Naive thymus-derived CD8-positive, alpha-beta T cell (primary cell): ENCODE measurements at regions not wholly inside any gene's neighbourhood (a gene's known extent, or its start where the extent isn't known, plus 50 kb on each side); places are given as distances from the start of the nearest gene placed in this dataset.

Experiments used
- ATAC-seq, 2 donors: fragments of 150-1000 bp; cut with Tn5 transposase in 1 of 2; sonication (Bioruptor Pico), chemical (Tn5 transposase) in 1 of 2; 1 replicate in 1 of 2; 2 replicates in 1 of 2; pipeline ENCODE4 v1.10.0; 2021; ENCODE audit warnings: mild to moderate bottlenecking in 2 of 2, moderate library complexity in 2 of 2
- POLR2A ChIA-PET: fragments of 350-600 bp; sonication (Branson Sonifier 250); formaldehyde crosslinking; loops from one replicate; lab custom pipeline; 2021; ENCODE audit warnings: antibody characterized with exemption; lab: Charles Lee
- DNase-seq, 10 donors: peaks; one replicate each; pipeline versions ENCODE4 v3.0.0 to v3.0.0-alpha.2; 2020 to 2022
- H3K27ac Mint-ChIP-seq, 10 donors: one replicate each; pipeline ENCODE4 v1.8.0; 2020 to 2022; ENCODE audit warnings: mild to moderate bottlenecking in 10 of 10, mixed read lengths in 10 of 10, moderate library complexity in 4 of 10, inconsistent platforms in 1 of 10
- H3K27me3 Mint-ChIP-seq, 5 donors: one replicate each; pipeline ENCODE4 v1.8.0; 2021 to 2022; ENCODE audit warnings: mixed read lengths in 5 of 5
- H3K36me3 Mint-ChIP-seq, 3 donors: one replicate each; pipeline ENCODE4 v1.8.0; 2020 to 2022; ENCODE audit warnings: mixed read lengths in 3 of 3, mild to moderate bottlenecking in 2 of 3, inconsistent platforms in 1 of 3
- H3K4me1 Mint-ChIP-seq, 4 donors: one replicate each; pipeline ENCODE4 v1.8.0; 2021 to 2022; ENCODE audit warnings: mixed read lengths in 4 of 4
- H3K4me3 Mint-ChIP-seq, 10 donors: one replicate each; pipeline ENCODE4 v1.8.0; 2020 to 2022; ENCODE audit warnings: mild to moderate bottlenecking in 10 of 10, mixed read lengths in 10 of 10, moderate library complexity in 6 of 10, inconsistent platforms in 1 of 10
- H3K9me3 Mint-ChIP-seq, 9 donors: one replicate each; pipeline ENCODE4 v1.8.0; 2020 to 2022; ENCODE audit warnings: mixed read lengths in 9 of 9, mild to moderate bottlenecking in 3 of 9, inconsistent platforms in 1 of 9, moderate library complexity in 1 of 9

GRCh38 chr2:16168506-16169264 is 228.3 kb downstream of the MYCN start:
- DNase-seq (no peak), ATAC-seq (no peak)
- POLR2A ChIA-PET: no interaction called here
- Mint-ChIP-seq H3K36me3 (no peaks in the 10 kb centered on the region), H3K27ac (no peak overlapping the region), H3K9me3 (peaks cover 0 to 4% (median 0%) of the 10 kb centered on the region in 9 donors), H3K27me3 (peaks cover 0 to 13% (median 0%) of the 10 kb centered on the region in 5 donors), H3K4me3 (no peak overlapping the region), H3K4me1 (no peaks in the 10 kb centered on the region)

DNA sequence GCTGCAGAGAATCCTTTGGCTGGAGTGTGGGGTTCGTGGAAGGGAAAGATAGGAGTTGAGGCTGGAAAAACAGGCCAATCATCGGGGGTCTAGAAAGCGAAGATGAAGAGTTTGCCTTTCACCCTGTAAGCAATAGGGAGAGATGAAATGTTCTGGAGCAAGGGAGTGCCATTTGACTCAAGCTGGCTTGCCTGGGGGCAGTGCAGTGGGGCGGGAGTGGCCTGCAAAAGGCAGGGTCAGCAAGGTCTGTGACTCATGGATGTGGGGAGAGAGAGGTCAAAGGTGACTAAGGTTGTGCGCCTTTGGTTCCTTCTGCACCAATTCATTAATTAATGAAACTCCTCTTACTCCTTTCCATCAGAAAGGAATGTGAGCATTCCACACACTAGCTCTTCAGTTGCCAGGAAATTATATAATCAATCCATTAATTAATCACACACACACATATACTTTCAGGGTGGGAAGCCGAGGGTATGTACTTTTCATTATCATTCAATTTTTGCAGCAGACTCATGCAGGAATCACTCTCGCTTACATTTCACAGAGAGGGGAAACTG is 227.6 kb downstream of the MYCN start:
- H3K36me3 Mint-ChIP-seq: no peaks in the 10 kb centered on the region
- H3K4me3 Mint-ChIP-seq: no peak overlapping the region
- no peaks in the 10 kb centered on the region for H3K4me1 Mint-ChIP-seq
- H3K27ac Mint-ChIP-seq: no peak overlapping the region
- no peak for DNase-seq
- POLR2A ChIA-PET: no interaction called here
- no peak for ATAC-seq
- H3K27me3 Mint-ChIP-seq: peaks cover 0 to 15% (median 0%) of the 10 kb centered on the region in 5 donors
- peaks cover 0 to 4% (median 0%) of the 10 kb centered on the region in 9 donors for H3K9me3 Mint-ChIP-seq

GRCh38 chr2:16167451-16167861 is 227.1 kb downstream of the MYCN start:
- no peak for DNase-seq
- H3K4me3 Mint-ChIP-seq: no peak overlapping the region
- H3K9me3 Mint-ChIP-seq: peaks cover 0 to 4% (median 0%) of the 10 kb centered on the region in 9 donors
- H3K4me1 Mint-ChIP-seq: no peaks in the 10 kb centered on the region
- no peak overlapping the region for H3K27ac Mint-ChIP-seq
- H3K27me3 Mint-ChIP-seq: peaks cover 0 to 17% (median 0%) of the 10 kb centered on the region in 5 donors
- POLR2A ChIA-PET: no interaction called here
- no peak for ATAC-seq
- H3K36me3 Mint-ChIP-seq: no peaks in the 10 kb centered on the region

DNA sequence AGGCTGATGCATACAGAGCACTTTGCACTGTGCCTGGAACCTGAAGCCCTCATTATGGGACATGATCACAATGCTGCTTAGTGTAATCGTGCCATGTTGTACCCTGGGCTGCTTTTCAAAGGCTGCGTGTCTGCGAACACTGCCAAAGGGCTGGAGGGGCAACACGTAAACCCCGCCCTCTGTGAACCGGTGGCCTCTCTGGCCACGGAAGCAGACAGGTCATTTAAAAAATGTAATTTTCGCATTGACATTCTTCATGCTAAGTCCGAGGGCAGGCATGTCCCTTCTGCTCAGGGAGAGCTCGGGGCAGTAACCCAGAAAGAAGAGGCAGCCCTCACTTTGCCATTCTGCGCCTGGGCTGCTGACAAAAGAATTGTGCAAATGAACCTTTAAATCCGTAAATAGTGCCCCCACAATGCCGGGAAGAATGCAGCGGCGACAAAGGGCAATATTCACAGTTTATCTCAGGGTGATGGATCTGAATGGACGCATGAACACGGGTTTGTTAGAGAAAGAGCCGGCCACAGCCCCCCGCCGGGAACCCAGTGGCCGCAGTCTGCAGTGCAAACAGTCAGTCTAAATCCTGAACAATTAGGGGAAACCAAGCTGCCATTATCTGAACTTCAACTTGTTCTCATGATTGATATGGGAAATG is 226.1 kb downstream of the MYCN start:
- no peaks in the 10 kb centered on the region for H3K4me1 Mint-ChIP-seq
- no peak overlapping the region for H3K27ac Mint-ChIP-seq
- peaks cover 0 to 24% (median 3%) of the 10 kb centered on the region in 5 donors for H3K27me3 Mint-ChIP-seq
- no peak for DNase-seq
- POLR2A ChIA-PET: no interaction called here
- no peak overlapping the region for H3K4me3 Mint-ChIP-seq
- no peaks in the 10 kb centered on the region for H3K36me3 Mint-ChIP-seq
- H3K9me3 Mint-ChIP-seq: peaks cover 0 to 4% (median 0%) of the 10 kb centered on the region in 9 donors
- ATAC-seq: no peak

- no peaks in the 10 kb centered on the region for H3K4me1 Mint-ChIP-seq
- H3K4me3 Mint-ChIP-seq: no peak overlapping the region
- ATAC-seq (no peak), DNase-seq (no peak)
- no peak overlapping the region for H3K27ac Mint-ChIP-seq
- peaks cover 0 to 4% (median 0%) of the 10 kb centered on the region in 9 donors for H3K9me3 Mint-ChIP-seq
- POLR2A ChIA-PET: no interaction called here
- H3K27me3 Mint-ChIP-seq: peaks cover 0 to 24% (median 3%) of the 10 kb centered on the region in 5 donors
- no peaks in the 10 kb centered on the region for H3K36me3 Mint-ChIP-seq
Observed at GRCh38 chr2:16165518-16166326, 225.4 kb downstream of the MYCN start.

DNA sequence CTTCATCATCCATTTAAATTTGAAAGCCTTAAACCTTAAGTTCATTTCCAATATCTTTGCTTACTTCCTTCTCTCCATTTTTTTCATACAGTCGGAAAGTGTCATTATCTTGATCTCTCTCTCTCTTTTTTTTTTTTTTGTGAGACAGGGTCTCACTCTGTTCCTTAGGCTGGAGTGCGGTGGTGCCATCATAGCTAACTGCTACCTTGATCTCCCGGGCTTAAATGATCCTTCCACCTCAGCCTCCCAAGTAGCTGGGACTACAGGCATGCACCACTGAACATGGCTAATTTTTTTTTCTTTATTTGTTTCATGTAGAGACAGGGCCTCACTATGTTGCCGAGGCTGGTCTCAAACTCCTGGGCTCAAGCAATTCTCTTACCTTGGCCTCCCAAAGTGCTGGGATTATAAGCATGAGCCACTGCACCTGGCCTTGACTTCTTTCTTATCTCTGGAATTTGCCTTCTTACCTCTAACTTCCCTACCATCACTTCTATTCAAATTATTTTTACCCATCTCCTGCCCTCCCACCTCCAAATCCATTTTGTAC is 222.2 kb downstream of the MYCN start:
- DNase-seq: no peak
- H3K9me3 Mint-ChIP-seq: peaks cover 0 to 2% (median 0%) of the 10 kb centered on the region in 9 donors
- H3K4me1 Mint-ChIP-seq: no peaks in the 10 kb centered on the region
- no peaks in the 10 kb centered on the region for H3K36me3 Mint-ChIP-seq
- no peak for ATAC-seq
- no peak overlapping the region for H3K27ac Mint-ChIP-seq
- H3K4me3 Mint-ChIP-seq: peak overlapping the region in 1 of 10 donors; percentile 4
- peaks cover 0 to 23% (median 7%) of the 10 kb centered on the region in 5 donors for H3K27me3 Mint-ChIP-seq
- POLR2A ChIA-PET: no interaction called here

DNA sequence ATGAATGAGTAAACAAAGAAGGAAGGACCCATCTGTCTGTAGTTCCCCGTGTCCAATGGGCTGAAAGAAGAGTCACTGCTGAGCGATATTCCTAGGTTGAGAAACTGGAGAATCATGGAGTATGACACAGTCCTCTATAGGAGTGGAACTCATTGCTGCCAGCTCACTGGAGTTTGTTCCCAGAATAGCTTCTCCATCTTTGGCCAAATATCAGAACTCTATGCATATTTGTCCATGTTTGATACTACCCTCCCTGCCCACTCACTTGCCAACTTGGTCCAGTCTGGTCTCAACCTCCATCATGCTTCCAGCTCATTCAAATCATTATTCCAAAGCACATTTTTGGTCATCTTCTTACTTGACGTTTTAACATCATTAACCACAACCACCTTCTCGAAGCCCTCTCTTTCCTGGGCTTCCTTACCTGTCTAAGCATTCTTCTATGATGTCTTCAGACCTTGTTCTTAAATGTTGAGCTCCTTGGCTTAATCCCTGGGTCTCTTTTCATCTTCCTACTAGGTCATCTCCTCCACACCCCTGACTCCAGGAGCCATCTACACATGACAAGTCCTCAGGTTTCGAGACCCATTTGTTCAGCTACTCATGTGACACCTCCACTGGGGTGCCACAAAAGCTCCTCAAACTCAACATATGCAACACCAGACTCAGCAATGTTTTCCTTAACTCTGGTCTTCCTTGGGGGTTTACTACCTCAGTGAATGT is 221.6 kb downstream of the MYCN start:
- Mint-ChIP-seq H3K4me1 (no peaks in the 10 kb centered on the region), H3K9me3 (peaks cover 0 to 2% (median 0%) of the 10 kb centered on the region in 9 donors), H3K27ac (no peak overlapping the region), H3K36me3 (no peaks in the 10 kb centered on the region), H3K27me3 (peaks cover 0 to 22% (median 7%) of the 10 kb centered on the region in 5 donors), H3K4me3 (peak overlapping the region in 1 of 10 donors; percentile 4)
- POLR2A ChIA-PET: no interaction called here
- ATAC-seq: no peak
- DNase-seq: no peak

DNA sequence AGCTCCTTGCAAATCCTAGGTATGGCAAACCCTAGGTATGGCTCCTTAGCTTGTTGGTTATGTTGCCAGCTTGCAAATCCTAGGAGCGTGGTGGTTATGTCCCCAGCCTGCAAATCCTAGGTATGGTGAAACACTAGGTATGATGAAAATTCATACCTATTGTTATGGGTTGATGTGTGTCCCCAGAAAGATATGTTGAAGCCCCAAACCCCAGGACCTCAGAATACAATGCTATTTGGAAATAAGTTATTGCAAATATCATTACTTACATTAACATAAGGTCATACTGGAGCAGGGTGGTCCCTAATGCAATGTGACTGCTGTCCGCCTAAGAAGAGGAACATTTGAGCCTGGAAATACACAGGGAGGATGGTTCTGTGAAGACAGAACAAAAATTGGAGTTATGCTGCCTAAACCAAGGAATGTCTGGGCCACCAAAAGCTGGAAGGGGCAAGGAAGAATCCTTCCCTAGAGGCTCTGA is 220.8 kb downstream of the MYCN start:
- H3K9me3 Mint-ChIP-seq: peaks cover 0 to 2% (median 0%) of the 10 kb centered on the region in 9 donors
- POLR2A ChIA-PET: no interaction called here
- no peaks in the 10 kb centered on the region for H3K4me1 Mint-ChIP-seq
- H3K27me3 Mint-ChIP-seq: peaks cover 0 to 22% (median 7%) of the 10 kb centered on the region in 5 donors
- H3K27ac Mint-ChIP-seq: no peak overlapping the region
- H3K4me3 Mint-ChIP-seq: no peak overlapping the region
- no peak for DNase-seq
- H3K36me3 Mint-ChIP-seq: no peaks in the 10 kb centered on the region
- ATAC-seq: no peak

DNA sequence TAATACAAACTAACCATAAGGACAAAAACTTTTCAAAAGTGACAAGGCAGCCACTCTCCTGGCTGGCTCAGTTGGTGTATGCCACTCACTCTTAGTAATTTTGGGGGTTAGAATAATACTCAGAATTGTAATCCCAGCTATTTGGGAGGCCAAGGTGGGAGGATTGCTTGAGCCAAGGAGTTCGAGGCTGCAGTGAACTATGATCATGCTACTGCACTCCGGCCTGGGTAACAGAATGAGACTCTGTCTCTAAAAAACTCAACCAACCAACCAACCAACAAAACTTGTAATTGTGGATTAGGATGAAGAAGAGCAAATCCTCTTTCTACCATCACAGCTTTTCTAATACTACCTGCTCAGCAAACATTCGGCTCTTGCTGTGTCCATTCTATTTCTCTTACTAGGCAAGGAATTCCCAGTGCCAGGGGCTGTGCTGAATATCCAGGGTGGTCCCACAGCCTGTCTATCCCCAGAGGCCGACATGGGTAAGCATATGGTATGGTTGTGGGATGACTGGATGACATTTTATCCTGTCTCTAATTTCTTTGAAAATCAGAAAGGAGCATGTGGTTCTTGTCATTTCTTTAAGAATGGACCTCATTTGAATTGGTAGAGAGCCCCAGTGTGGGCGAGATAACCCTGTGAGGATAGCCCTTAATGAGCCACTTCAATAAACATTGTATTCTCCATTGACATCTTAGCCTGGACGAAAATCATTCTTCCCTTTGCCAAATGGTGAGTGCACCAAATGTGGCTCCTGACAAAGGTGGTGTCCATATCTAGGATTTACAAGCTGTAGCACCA is 220.1 kb downstream of the MYCN start:
- peaks cover 0 to 21% (median 5%) of the 10 kb centered on the region in 5 donors for H3K27me3 Mint-ChIP-seq
- no peaks in the 10 kb centered on the region for H3K4me1 Mint-ChIP-seq
- DNase-seq (no peak), ATAC-seq (no peak)
- POLR2A ChIA-PET: no interaction called here
- H3K9me3 Mint-ChIP-seq: peaks cover 0 to 2% (median 0%) of the 10 kb centered on the region in 9 donors
- no peak overlapping the region for H3K27ac Mint-ChIP-seq
- H3K36me3 Mint-ChIP-seq: no peaks in the 10 kb centered on the region
- H3K4me3 Mint-ChIP-seq: no peak overlapping the region

DNA sequence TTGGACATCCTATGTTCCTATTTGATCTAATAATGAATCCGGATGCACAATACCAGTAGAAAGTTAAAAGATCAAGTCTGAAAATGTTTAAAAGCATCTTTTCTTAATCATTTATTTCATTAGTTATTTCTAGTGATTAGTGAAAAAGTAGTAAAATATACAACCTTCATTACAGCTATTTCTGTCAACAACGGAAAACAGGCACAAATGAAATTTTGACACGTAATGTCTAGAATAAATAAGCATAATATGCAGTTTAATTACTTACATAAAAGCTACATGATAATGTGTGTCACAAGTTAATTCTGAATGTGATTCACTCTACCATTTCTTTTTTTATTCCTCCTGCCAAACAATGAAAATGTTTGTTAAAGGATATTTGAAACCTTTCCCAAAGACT is 216.1 kb downstream of the MYCN start:
- no peak overlapping the region for H3K27ac Mint-ChIP-seq
- peaks cover 2 to 31% (median 7%) of the 10 kb centered on the region in 5 donors for H3K27me3 Mint-ChIP-seq
- H3K4me1 Mint-ChIP-seq: no peaks in the 10 kb centered on the region
- ATAC-seq (no peak), DNase-seq (no peak)
- no peak overlapping the region for H3K4me3 Mint-ChIP-seq
- H3K9me3 Mint-ChIP-seq: peaks cover 0 to 2% (median 0%) of the 10 kb centered on the region in 9 donors
- POLR2A ChIA-PET: no interaction called here
- no peaks in the 10 kb centered on the region for H3K36me3 Mint-ChIP-seq

- Mint-ChIP-seq H3K36me3 (no peaks in the 10 kb centered on the region), H3K27ac (no peak overlapping the region)
- POLR2A ChIA-PET: no interaction called here
Observed at GRCh38 chr2:16155766-16156165, 215.4 kb downstream of the MYCN start.

More at GRCh38 chr2:16155766-16156165, 215.4 kb downstream of the MYCN start:
- no peak overlapping the region for H3K4me3 Mint-ChIP-seq
- peaks cover 2 to 31% (median 7%) of the 10 kb centered on the region in 5 donors for H3K27me3 Mint-ChIP-seq
- H3K9me3 Mint-ChIP-seq: peaks cover 0 to 4% (median 0%) of the 10 kb centered on the region in 9 donors
- H3K4me1 Mint-ChIP-seq: no peaks in the 10 kb centered on the region
- DNase-seq (no peak), ATAC-seq (no peak)
